ENCODE measurements at regions not wholly inside any gene's neighbourhood (a gene's known extent, or its start where the extent isn't known, plus 50 kb on each side); places are given as distances from the start of the nearest gene placed in this dataset.

GRCh38 chr20:40628877-40629276 is 60.2 kb downstream of the MAFB start:
- TF ChIP-seq POLR2A (IDR thresholded peaks at IDR 0.05; ENCODE audit: low read length): no peak
- no peak for TF ChIP-seq GATA1 (IDR thresholded peaks at IDR 0.05; ENCODE audit: low read depth, low read length)
